Calu3 (cell line): ENCODE measurements at regions not wholly inside any gene's neighbourhood (a gene's known extent, or its start where the extent isn't known, plus 50 kb on each side); places are given as distances from the start of the nearest gene placed in this dataset.

Source experiments
- BruUV-seq: library from RNA; stranded (reverse); fragments of 400-500 nt; replicated peaks from 2 replicates; lab custom pipeline; 2021; lab: Mats Ljungman, UMichigan
- CTCF ChIA-PET: fragments of 300-600 bp; sonication (Branson Sonifier 250); formaldehyde crosslinking; loops from one replicate; lab custom pipeline; 2022; ENCODE audit warnings: antibody characterized with exemption; lab: Charles Lee
- DNase-seq: peaks from one replicate; pipeline ENCODE4 v3.0.0; 2022
- H3K27ac Mint-ChIP-seq: one replicate; pipeline ENCODE4 v1.8.0; 2022; ENCODE audit warnings: mixed read lengths; ENCODE audit not compliant: unreplicated experiment
- H3K27me3 Mint-ChIP-seq: one replicate; pipeline ENCODE4 v1.8.0; 2022; ENCODE audit warnings: mixed read lengths; ENCODE audit not compliant: unreplicated experiment
- H3K36me3 Mint-ChIP-seq: one replicate; pipeline ENCODE4 v1.8.0; 2022; ENCODE audit warnings: mild to moderate bottlenecking, moderate library complexity, mixed read lengths; ENCODE audit not compliant: insufficient read depth, unreplicated experiment
- H3K4me1 Mint-ChIP-seq: one replicate; pipeline ENCODE4 v1.8.0; 2022; ENCODE audit warnings: mild to moderate bottlenecking, low read depth, mixed read lengths; ENCODE audit not compliant: unreplicated experiment
- H3K4me3 Mint-ChIP-seq: one replicate; pipeline ENCODE4 v1.8.0; 2022; ENCODE audit warnings: mild to moderate bottlenecking, low read depth, moderate library complexity, mixed read lengths; ENCODE audit not compliant: unreplicated experiment
- H3K9me3 Mint-ChIP-seq: one replicate; pipeline ENCODE4 v1.8.0; 2022; ENCODE audit warnings: low read depth, mixed read lengths; ENCODE audit not compliant: unreplicated experiment
- intact Hi-C: fragments of 100-400 bp; cut with micrococcal nuclease; formaldehyde crosslinking; loops from one replicate; pipeline ENCODE4 v1.10.0; 2022; ENCODE audit not compliant: unreplicated experiment
- TF ChIP-seq, protein P1 (sequence below): fragments of 200-600 bp; IDR thresholded peaks from one replicate; pipeline ENCODE4 v1.8.0; 2022; ENCODE audit warnings: antibody characterized with exemption; ENCODE audit not compliant: unreplicated experiment

DNA sequence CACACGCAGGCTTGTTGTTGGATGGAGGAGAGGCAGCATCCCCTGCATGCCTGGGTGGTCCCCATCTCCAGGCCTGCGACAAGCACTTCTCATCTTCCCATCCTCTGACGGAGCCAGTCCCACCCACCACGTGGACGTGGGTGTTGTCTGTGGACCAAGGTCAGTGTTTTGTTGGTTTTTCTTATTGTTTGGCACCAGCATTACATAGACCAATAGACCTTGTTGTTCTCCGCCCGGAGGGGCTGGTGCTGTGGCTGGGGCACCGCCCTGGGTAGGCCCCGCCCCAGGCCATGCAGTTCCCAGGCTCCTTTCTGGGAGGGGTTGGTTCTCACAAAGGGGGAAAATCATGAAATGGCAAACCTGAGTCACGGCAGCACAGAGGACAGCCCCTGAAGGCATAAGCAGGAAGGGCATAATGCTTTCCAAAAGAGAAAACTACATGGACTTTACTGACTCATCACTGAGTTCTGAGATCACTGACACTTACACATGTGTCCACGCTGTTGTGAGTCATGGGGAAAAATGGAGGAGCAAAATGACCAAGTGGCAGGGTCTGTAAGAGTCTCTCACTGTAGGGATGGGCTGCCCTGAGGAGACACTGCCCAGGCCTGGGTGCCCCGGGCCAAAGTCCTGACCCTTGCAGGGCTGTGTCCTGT, 90.8 kb downstream of the THBS2 start:
- H3K27me3 Mint-ChIP-seq: no peaks in the 10 kb centered on the region
- TF ChIP-seq, protein P1, sequence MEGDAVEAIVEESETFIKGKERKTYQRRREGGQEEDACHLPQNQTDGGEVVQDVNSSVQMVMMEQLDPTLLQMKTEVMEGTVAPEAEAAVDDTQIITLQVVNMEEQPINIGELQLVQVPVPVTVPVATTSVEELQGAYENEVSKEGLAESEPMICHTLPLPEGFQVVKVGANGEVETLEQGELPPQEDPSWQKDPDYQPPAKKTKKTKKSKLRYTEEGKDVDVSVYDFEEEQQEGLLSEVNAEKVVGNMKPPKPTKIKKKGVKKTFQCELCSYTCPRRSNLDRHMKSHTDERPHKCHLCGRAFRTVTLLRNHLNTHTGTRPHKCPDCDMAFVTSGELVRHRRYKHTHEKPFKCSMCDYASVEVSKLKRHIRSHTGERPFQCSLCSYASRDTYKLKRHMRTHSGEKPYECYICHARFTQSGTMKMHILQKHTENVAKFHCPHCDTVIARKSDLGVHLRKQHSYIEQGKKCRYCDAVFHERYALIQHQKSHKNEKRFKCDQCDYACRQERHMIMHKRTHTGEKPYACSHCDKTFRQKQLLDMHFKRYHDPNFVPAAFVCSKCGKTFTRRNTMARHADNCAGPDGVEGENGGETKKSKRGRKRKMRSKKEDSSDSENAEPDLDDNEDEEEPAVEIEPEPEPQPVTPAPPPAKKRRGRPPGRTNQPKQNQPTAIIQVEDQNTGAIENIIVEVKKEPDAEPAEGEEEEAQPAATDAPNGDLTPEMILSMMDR: no peak
- peaks cover 11% of the 10 kb centered on the region for H3K36me3 Mint-ChIP-seq
- H3K9me3 Mint-ChIP-seq: no peaks in the 10 kb centered on the region
- intact Hi-C loops: no loop called here
- peak overlapping the region; percentile 82 for H3K27ac Mint-ChIP-seq
- CTCF ChIA-PET: no interaction called here
- peak overlapping the region; percentile 38 for H3K4me3 Mint-ChIP-seq
- peak; percentile 44 for DNase-seq
- peaks cover 16% of the 10 kb centered on the region for H3K4me1 Mint-ChIP-seq
- BruUV-seq: no TSS peak

DNA sequence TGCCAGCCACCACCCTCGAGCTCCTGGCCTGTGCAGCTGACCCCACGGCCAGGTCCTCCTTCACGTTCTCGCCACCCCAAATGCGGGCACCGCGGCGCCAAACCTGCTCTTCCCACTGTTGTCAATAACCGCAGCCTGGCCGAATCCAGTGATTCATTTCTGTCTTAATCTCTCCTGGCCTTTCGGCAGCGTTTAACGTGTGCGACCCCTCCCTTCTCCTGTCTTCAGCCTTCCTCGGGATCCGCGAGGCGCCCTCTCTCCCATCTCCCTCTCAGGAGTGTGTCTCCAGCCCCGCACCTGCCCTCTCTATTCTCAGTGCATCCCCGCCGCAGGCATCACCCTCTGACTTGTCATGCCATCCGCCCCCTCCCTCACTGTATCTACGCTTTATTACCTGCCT, 91.4 kb downstream of the THBS2 start:
- no TSS peak for BruUV-seq
- Mint-ChIP-seq H3K27ac (peak overlapping the region; percentile 82), H3K4me3 (no peak overlapping the region), H3K9me3 (no peaks in the 10 kb centered on the region), H3K27me3 (no peaks in the 10 kb centered on the region), H3K36me3 (peaks cover 11% of the 10 kb centered on the region), H3K4me1 (peaks cover 12% of the 10 kb centered on the region)
- intact Hi-C loops: no loop called here
- DNase-seq: no peak
- TF ChIP-seq, protein P1: no peak
- CTCF ChIA-PET: no interaction called here

DNA sequence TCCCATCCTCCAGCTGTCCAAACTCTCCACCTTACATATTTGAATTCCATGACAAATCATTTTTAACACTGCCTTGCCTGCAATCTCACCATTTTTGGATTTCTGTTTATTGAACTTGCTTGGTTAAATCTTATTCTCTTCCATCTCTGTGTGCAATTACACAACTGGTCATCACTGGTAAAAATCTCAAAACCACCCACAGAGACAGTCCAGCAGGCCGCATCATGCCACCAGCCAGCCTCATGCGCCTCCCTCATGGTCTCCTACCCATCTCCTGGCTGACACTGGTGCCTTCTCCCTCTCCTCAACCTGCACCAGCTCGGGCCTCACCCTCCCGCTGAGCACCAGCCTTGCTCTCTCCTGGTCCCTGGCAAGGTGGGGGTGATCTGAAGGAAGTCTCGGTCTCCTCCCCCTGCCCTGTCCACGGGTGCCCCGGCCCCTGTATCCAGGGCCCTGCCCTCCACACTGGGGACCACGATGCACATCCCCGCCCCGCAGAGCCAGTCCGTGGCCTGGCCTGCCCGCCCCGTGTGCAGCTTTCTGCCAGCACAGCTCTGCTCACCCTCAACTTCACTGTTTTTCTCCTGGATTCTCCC, 92.0 kb downstream of the THBS2 start:
- intact Hi-C loops: no loop called here
- CTCF ChIA-PET: no interaction called here
- no peaks in the 10 kb centered on the region for H3K9me3 Mint-ChIP-seq
- BruUV-seq: no TSS peak
- no peaks in the 10 kb centered on the region for H3K27me3 Mint-ChIP-seq
- TF ChIP-seq, protein P1: no peak
- H3K4me1 Mint-ChIP-seq: peaks cover 12% of the 10 kb centered on the region
- H3K36me3 Mint-ChIP-seq: peaks cover 11% of the 10 kb centered on the region
- H3K4me3 Mint-ChIP-seq: no peak overlapping the region
- no peak overlapping the region for H3K27ac Mint-ChIP-seq
- no peak for DNase-seq

DNA sequence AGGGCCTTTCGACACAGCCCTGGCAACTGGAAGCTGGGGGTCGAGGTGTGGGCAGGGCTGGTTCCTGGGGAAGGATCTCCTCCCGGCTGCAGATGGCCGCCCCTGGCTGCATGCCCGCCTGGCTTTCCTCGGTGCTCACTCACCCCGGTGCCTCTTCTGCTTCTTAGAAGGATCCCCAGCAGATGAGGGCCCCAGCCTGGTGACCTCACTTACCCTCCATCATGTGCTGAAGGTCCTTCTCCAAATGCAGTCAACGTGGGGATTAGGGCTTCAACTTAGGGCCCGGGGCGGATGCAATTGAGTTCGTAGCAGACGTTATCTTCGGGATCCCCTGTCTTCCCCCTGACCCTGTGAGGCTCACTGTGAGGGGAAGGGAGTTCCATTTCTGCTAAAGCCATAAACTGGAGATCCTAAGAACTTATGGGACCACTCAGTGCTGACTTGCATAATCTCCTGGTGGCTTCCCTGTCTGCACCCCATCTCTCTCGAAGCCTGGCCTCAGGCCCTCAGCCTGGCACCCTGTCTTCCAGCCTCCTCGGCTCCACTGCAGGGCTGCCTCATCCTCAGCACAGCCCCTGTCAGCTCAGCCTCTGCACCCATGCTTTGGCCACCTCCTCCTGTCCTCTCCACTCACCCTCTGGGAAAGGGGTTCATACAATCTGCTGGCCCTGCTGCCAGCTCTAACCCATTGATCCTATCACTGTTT, 92.6 kb downstream of the THBS2 start:
- no peak for DNase-seq
- TF ChIP-seq, protein P1: no peak
- Mint-ChIP-seq H3K4me3 (no peak overlapping the region), H3K27ac (no peak overlapping the region), H3K4me1 (peaks cover 12% of the 10 kb centered on the region), H3K36me3 (peaks cover 11% of the 10 kb centered on the region), H3K27me3 (no peaks in the 10 kb centered on the region), H3K9me3 (no peaks in the 10 kb centered on the region)
- BruUV-seq: no TSS peak
- intact Hi-C loops: no loop called here
- CTCF ChIA-PET: no interaction called here
